Activated naive CD4-positive, alpha-beta T cell treated with anti-CD3 and anti-CD28 coated beads, Interleukin-2, amount 50 U/mL, for 24 hours (primary cell): ENCODE measurements at regions not wholly inside any gene's neighbourhood (a gene's known extent, or its start where the extent isn't known, plus 50 kb on each side); places are given as distances from the start of the nearest gene placed in this dataset.
"Not testable (repeated sequence)": the region's sequence is repeated elsewhere in the genome, so short reads cannot be mapped to it uniquely, and the experiment has no call there.

Experiments used
- H3K27ac Mint-ChIP-seq: one replicate; pipeline ENCODE4 v1.8.0; 2021; ENCODE audit warnings: mild to moderate bottlenecking, mixed read lengths
- H3K27me3 Mint-ChIP-seq: one replicate; pipeline ENCODE4 v1.8.0; 2021; ENCODE audit warnings: mixed read lengths
- H3K36me3 Mint-ChIP-seq: one replicate; pipeline ENCODE4 v1.8.0; 2021; ENCODE audit warnings: mixed read lengths
- H3K4me1 Mint-ChIP-seq: one replicate; pipeline ENCODE4 v1.8.0; 2021; ENCODE audit warnings: mixed read lengths
- H3K4me3 Mint-ChIP-seq: one replicate; pipeline ENCODE4 v1.8.0; 2021; ENCODE audit warnings: mild to moderate bottlenecking, mixed read lengths
- H3K9me3 Mint-ChIP-seq: one replicate; pipeline ENCODE4 v1.8.0; 2021; ENCODE audit warnings: mixed read lengths

- H3K27ac Mint-ChIP-seq = no peak overlapping the region
- no peaks in the 10 kb centered on the region for H3K36me3 Mint-ChIP-seq
- no peaks in the 10 kb centered on the region for H3K27me3 Mint-ChIP-seq
- no peak overlapping the region for H3K4me3 Mint-ChIP-seq
- H3K9me3 Mint-ChIP-seq = no peaks in the 10 kb centered on the region
- H3K4me1 Mint-ChIP-seq = no peaks in the 10 kb centered on the region
These were observed 346.8 kb downstream of the CNTN3 start for GRCh38 chr3:74267588-74268184.

- H3K36me3 Mint-ChIP-seq = no peaks in the 10 kb centered on the region
- no peak overlapping the region for H3K27ac Mint-ChIP-seq
These were observed 347.3 kb downstream of the CNTN3 start for GRCh38 chr3:74267131-74267530.

GRCh38 chr3:74265069-74265468 is 349.4 kb downstream of the CNTN3 start:
- Mint-ChIP-seq H3K4me1 (no peaks in the 10 kb centered on the region), H3K4me3 (no peak overlapping the region), H3K27me3 (no peaks in the 10 kb centered on the region), H3K36me3 (no peaks in the 10 kb centered on the region), H3K9me3 (no peaks in the 10 kb centered on the region), H3K27ac (no peak overlapping the region)

More at GRCh38 chr3:74267131-74267530, 347.3 kb downstream of the CNTN3 start:
- no peaks in the 10 kb centered on the region for H3K27me3 Mint-ChIP-seq
- H3K9me3 Mint-ChIP-seq = no peaks in the 10 kb centered on the region
- H3K4me3 Mint-ChIP-seq = no peak overlapping the region
- H3K4me1 Mint-ChIP-seq = no peaks in the 10 kb centered on the region

- H3K4me3 Mint-ChIP-seq = no peak overlapping the region
- H3K27me3 Mint-ChIP-seq = no peaks in the 10 kb centered on the region
- H3K27ac Mint-ChIP-seq = no peak overlapping the region
- no peaks in the 10 kb centered on the region for H3K36me3 Mint-ChIP-seq
- H3K4me1 Mint-ChIP-seq = no peaks in the 10 kb centered on the region
- H3K9me3 Mint-ChIP-seq = peaks cover 3% of the 10 kb centered on the region
These were observed 351.4 kb downstream of the CNTN3 start for GRCh38 chr3:74263031-74263430.

- H3K27me3 Mint-ChIP-seq = no peaks in the 10 kb centered on the region
- no peak overlapping the region for H3K4me3 Mint-ChIP-seq
- H3K9me3 Mint-ChIP-seq = peaks cover 10% of the 10 kb centered on the region
- H3K36me3 Mint-ChIP-seq = no peaks in the 10 kb centered on the region
- H3K4me1 Mint-ChIP-seq = no peaks in the 10 kb centered on the region
- H3K27ac Mint-ChIP-seq = no peak overlapping the region
These were observed 381.4 kb downstream of the CNTN3 start for GRCh38 chr3:74233091-74233490.

- H3K4me1 Mint-ChIP-seq = no peaks in the 10 kb centered on the region
- no peak overlapping the region for H3K27ac Mint-ChIP-seq
- no peaks in the 10 kb centered on the region for H3K27me3 Mint-ChIP-seq
- no peak overlapping the region for H3K4me3 Mint-ChIP-seq
- no peaks in the 10 kb centered on the region for H3K36me3 Mint-ChIP-seq
- H3K9me3 Mint-ChIP-seq = peaks cover 4% of the 10 kb centered on the region
These were observed 397.0 kb downstream of the CNTN3 start for GRCh38 chr3:74217467-74217866.

- peaks cover 4% of the 10 kb centered on the region for H3K9me3 Mint-ChIP-seq
- H3K27ac Mint-ChIP-seq = no peak overlapping the region
- no peaks in the 10 kb centered on the region for H3K4me1 Mint-ChIP-seq
- no peak overlapping the region for H3K4me3 Mint-ChIP-seq
- no peaks in the 10 kb centered on the region for H3K27me3 Mint-ChIP-seq
- H3K36me3 Mint-ChIP-seq = no peaks in the 10 kb centered on the region
These were observed 400.2 kb downstream of the CNTN3 start for GRCh38 chr3:74214286-74214685.

- H3K27me3 Mint-ChIP-seq = no peaks in the 10 kb centered on the region
- H3K4me1 Mint-ChIP-seq = no peaks in the 10 kb centered on the region
- no peak overlapping the region for H3K4me3 Mint-ChIP-seq
- no peak overlapping the region for H3K27ac Mint-ChIP-seq
- H3K36me3 Mint-ChIP-seq = no peaks in the 10 kb centered on the region
- peaks cover 5% of the 10 kb centered on the region for H3K9me3 Mint-ChIP-seq
These were observed 403.7 kb downstream of the CNTN3 start for GRCh38 chr3:74210739-74211138.

GRCh38 chr3:74200952-74201351 is 413.5 kb downstream of the CNTN3 start:
- Mint-ChIP-seq H3K27me3 (no peaks in the 10 kb centered on the region), H3K27ac (no peak overlapping the region), H3K4me3 (no peak overlapping the region), H3K9me3 (no peaks in the 10 kb centered on the region), H3K4me1 (no peaks in the 10 kb centered on the region), H3K36me3 (no peaks in the 10 kb centered on the region)

GRCh38 chr3:74178664-74179063 is 435.8 kb downstream of the CNTN3 start:
- not testable (repeated sequence) for H3K27me3 Mint-ChIP-seq, H3K36me3 Mint-ChIP-seq

GRCh38 chr3:74173090-74173489 is 441.4 kb downstream of the CNTN3 start:
- Mint-ChIP-seq H3K27ac (no peak overlapping the region), H3K4me3 (no peak overlapping the region), H3K9me3 (peaks cover 14% of the 10 kb centered on the region)

More at GRCh38 chr3:74178664-74179063, 435.8 kb downstream of the CNTN3 start:
- not testable (repeated sequence) for H3K4me3 Mint-ChIP-seq, H3K27ac Mint-ChIP-seq, H3K4me1 Mint-ChIP-seq
- peaks cover 21% of the 10 kb centered on the region for H3K9me3 Mint-ChIP-seq

GRCh38 chr3:74167926-74168325 is 446.5 kb downstream of the CNTN3 start:
- Mint-ChIP-seq H3K27me3 (no peaks in the 10 kb centered on the region), H3K4me3 (no peak overlapping the region), H3K36me3 (no peaks in the 10 kb centered on the region), H3K27ac (no peak overlapping the region), H3K4me1 (no peaks in the 10 kb centered on the region), H3K9me3 (peaks cover 10% of the 10 kb centered on the region)

More at GRCh38 chr3:74173090-74173489, 441.4 kb downstream of the CNTN3 start:
- Mint-ChIP-seq H3K36me3 (no peaks in the 10 kb centered on the region), H3K4me1 (no peaks in the 10 kb centered on the region), H3K27me3 (no peaks in the 10 kb centered on the region)

- Mint-ChIP-seq H3K27ac (no peak overlapping the region), H3K27me3 (no peaks in the 10 kb centered on the region), H3K4me1 (no peaks in the 10 kb centered on the region), H3K4me3 (no peak overlapping the region), H3K36me3 (no peaks in the 10 kb centered on the region), H3K9me3 (peaks cover 17% of the 10 kb centered on the region)
These were observed 449.2 kb downstream of the CNTN3 start for GRCh38 chr3:74165211-74165610.

- H3K36me3 Mint-ChIP-seq = no peaks in the 10 kb centered on the region
- H3K9me3 Mint-ChIP-seq = peaks cover 13% of the 10 kb centered on the region
These were observed 465.0 kb downstream of the CNTN3 start for GRCh38 chr3:74149466-74149865.

GRCh38 chr3:74145277-74145676 is 469.2 kb downstream of the CNTN3 start:
- H3K36me3 Mint-ChIP-seq = no peaks in the 10 kb centered on the region
- H3K4me1 Mint-ChIP-seq = no peaks in the 10 kb centered on the region
- H3K27me3 Mint-ChIP-seq = no peaks in the 10 kb centered on the region
- peaks cover 15% of the 10 kb centered on the region for H3K9me3 Mint-ChIP-seq
- H3K4me3 Mint-ChIP-seq = no peak overlapping the region
- H3K27ac Mint-ChIP-seq = no peak overlapping the region

More at GRCh38 chr3:74149466-74149865, 465.0 kb downstream of the CNTN3 start:
- H3K27ac Mint-ChIP-seq = no peak overlapping the region
- H3K27me3 Mint-ChIP-seq = no peaks in the 10 kb centered on the region
- no peak overlapping the region for H3K4me3 Mint-ChIP-seq
- H3K4me1 Mint-ChIP-seq = no peaks in the 10 kb centered on the region

GRCh38 chr3:74139648-74140047 is 474.8 kb downstream of the CNTN3 start:
- no peaks in the 10 kb centered on the region for H3K36me3 Mint-ChIP-seq
- no peak overlapping the region for H3K27ac Mint-ChIP-seq

GRCh38 chr3:74137790-74138189 is 476.7 kb downstream of the CNTN3 start:
- no peak overlapping the region for H3K27ac Mint-ChIP-seq
- no peak overlapping the region for H3K4me3 Mint-ChIP-seq
- H3K4me1 Mint-ChIP-seq = no peaks in the 10 kb centered on the region
- no peaks in the 10 kb centered on the region for H3K27me3 Mint-ChIP-seq
- no peaks in the 10 kb centered on the region for H3K36me3 Mint-ChIP-seq
- H3K9me3 Mint-ChIP-seq = no peaks in the 10 kb centered on the region

More at GRCh38 chr3:74139648-74140047, 474.8 kb downstream of the CNTN3 start:
- Mint-ChIP-seq H3K4me1 (no peaks in the 10 kb centered on the region), H3K27me3 (no peaks in the 10 kb centered on the region), H3K4me3 (no peak overlapping the region), H3K9me3 (peaks cover 10% of the 10 kb centered on the region)
